GM18507 (cell line): ENCODE measurements at regions not wholly inside any gene's neighbourhood (a gene's known extent, or its start where the extent isn't known, plus 50 kb on each side); places are given as distances from the start of the nearest gene placed in this dataset.
A peak's percentile ranks its signal among the peaks of the same experiment; 100 is the strongest.

Experiments used
- DNase-seq: peaks from one replicate; pipeline ENCODE4 v3.0.0; 2011; ENCODE audit warnings: low read depth; ENCODE audit not compliant: insufficient read length; ENCODE audit errors: extremely low spot score
- FAIRE-seq: peaks from 2 replicates; lab custom pipeline; 2011; peaks lifted over from hg19 to GRCh38; lab: Jason Lieb, UNC

DNA sequence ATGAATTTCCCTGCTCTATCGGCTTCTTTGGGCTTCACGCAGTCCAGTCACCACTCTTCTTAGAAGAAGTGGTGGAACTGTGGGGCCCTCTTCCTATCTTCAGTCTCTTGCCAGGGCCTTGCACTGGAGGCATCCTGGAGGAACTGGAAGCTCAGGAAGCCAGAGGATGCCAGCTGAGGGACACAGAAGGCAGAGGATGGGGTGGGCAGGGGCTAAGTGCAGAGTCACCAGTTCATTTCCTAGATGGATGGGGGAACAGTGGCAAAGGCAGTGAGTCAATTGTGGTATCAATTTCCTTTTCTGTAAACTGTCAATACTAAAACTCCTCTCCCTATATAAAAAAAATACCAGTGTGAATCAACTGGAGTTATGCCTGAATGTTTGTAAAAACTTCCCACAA is 419.7 kb downstream of the KLF12 start:
- FAIRE-seq: no peak
- DNase-seq: no peak

DNA sequence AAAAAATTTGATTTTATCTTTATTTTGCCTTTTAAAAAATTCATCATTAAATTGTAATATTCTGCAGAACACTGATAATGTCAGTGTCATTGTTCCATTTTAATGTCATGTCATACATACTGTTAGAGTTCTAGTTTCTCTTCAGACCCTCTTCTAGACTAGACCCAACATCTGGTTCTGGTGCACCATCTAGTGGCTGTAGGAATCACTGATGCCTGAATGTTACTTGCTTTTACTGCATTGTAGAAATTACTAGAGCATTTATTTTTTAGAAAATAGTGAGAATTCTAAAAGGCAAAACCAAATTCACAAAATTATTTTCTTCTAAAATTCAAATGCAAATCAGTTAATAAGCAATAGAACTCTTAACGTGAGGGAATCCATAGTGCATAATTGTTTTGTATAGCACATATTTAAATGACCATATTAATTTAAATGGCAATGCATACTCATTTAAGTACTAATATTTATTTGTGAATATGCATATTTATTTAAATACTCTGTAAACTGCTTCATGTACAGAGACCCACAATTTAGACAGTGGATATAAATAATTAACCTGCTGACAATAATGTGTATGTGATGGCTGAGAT is 425.7 kb downstream of the KLF12 start:
- DNase-seq: peak; percentile 22
- peak; percentile 79 for FAIRE-seq

DNA sequence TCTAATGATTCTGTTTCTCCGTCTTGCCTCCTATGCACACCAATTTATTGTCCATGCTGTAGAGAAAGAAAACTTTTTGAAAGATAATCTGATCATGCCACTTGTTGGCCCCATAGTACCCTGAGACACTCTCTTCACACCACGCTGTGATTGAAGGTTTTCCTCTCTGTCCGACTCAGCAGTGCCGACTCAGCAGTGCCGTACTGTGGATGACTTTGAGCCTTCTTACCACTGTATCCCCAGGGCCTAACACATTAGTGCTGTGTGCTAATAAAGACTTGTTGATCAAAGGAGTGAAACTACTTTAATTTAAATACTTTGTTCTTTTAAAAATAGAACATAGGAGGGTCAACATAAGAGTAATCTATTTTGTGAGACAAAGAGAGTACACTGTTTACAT is 429.6 kb downstream of the KLF12 start:
- DNase-seq: no peak
- FAIRE-seq: no peak

DNA sequence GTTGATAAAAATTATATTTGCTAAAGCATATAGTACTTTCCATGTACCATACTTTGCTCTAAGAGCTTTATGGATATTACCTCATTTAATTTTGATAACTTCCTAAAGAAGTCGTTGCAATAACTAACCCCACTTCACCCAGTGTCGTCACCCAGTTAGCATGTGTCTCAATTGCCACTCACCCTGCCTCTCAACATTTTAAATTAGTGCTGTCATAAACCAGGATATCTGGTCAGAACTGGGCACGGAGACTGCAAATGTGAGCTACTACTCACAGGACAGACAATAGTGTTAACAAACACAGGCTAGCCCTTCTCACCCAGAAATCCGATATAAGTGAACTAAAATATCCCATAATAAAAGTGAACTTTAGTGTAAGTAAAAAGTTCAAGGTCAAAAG is 430.6 kb downstream of the KLF12 start:
- FAIRE-seq (no peak), DNase-seq (no peak)

DNA sequence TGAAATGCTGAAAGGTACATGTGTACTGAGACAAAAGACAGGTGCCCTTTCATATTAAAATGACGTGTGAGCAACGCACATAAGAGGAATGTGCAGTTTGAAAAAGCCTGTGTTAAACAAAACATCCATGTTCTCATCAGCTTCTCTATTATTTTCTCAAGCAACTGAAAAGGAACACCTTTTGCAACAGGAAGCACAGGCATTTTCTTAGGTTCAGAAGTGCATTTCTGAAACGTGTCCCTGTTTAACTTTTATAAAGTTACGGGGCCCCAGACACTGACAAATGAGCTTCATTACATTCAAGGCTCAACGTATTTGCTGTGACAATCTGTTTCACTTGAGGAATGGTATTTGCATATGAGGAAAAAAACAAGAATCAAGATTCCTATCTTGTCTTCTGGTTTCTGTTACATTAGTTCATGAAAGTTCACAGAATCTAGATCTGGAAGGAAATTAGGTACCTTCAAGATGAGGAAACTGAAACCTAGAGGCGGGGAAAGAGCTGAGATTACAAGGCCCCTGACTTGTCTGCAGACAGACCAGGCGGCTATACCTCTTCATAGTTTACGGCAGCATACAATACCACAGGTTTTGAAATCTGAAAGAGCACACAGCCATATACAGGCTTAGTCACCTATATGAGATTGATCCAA is 431.7 kb downstream of the KLF12 start:
- DNase-seq (no peak), FAIRE-seq (peak; percentile 35)

DNA sequence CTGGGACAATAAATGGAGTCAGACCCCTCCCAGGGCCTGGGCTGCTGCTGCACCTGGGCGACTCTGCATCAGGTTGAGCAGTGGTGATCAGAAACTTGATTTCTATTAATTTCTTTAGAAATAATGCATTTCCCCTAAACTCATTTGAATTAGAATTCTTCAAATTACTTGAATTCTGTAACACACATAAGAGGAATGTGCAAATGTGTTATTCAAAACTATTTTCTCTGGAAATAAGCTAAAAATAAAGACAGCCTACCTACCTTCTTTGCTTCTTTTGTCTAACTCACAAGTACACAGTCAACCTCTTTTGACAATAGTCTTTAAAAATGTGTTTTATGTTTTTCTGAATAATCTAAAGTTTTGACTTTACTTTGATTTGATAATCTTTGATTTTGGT is 433.0 kb downstream of the KLF12 start:
- no peak for FAIRE-seq
- DNase-seq: no peak

DNA sequence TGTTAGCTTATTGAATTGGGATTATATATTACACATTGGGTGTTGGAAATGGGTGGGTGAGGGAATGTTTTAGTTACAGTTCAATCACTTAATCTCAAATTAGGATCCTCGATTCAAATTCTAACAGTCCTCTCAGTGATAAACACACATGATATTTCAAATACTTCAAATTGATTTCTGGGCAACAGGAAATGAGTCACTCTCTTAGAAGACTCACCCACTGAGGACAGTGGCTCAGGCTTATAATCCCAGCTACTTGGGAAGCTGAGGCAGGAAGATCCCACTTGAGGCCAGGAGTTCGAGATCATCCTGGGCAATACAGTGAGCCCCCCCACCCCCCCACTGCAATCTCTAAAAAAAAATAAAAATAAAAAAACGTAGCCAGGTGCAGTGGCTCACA is 435.3 kb downstream of the KLF12 start:
- FAIRE-seq: no peak
- DNase-seq: no peak

DNA sequence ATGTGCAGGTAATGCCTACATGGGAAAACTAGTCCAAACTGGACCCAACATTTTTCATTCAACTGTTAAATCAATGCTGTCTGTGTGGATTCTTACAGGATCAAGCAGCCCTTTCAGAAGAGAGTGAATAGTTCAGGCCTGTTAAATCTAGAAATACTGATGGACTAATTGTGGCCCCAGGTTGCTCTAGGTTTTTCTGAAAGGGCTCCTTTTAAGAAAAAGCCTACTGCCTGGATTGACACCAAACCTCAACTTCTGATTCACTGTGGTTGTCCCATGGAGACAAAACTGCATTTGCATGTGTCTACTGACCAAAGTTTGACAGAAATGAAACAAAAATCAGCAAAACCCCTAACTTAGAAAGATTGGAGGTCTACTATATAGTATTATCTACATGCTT is 437.0 kb downstream of the KLF12 start:
- no peak for FAIRE-seq

DNA sequence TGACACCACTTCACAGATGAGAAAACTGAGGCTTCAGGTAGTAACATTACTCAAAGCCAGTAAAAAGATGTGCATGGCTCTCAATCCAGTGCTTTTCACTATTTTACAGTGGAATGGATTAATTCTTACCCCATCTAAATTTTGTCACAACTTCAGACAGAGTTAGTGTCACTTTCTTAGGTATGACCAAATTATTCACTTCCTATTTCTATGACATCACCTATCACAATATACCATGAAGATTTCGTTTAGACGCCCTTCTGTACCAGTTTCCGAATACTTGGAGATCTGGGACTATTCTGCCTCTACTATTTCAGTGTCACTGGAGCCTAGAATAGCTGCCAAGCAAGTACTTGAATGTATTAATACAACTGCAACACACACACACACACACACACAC is 437.5 kb downstream of the KLF12 start:
- no peak for FAIRE-seq

More for the DNA sequence above, 437.0 kb downstream of the KLF12 start:
- no peak for DNase-seq

DNA sequence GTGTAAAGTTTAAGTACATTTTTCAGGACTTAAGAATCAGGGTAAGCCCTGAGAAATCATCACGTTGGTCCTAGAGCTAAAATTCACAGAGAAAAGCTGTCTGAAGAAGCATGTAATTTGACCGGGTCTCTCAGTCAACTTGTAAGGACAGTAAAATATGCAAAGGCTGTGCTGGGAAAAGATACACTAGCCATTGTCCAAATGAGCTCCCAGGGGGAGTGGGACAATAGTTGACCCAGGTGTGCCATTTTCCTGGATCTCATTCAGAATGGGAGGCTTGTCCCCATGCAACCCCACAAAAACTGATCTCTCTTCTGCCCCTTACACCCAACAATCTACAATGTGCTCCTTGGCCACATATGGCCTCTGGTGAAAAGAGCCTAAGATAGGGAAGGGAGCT is 437.9 kb downstream of the KLF12 start:
- FAIRE-seq: no peak
- no peak for DNase-seq

More for the DNA sequence above, 437.5 kb downstream of the KLF12 start:
- DNase-seq: no peak

DNA sequence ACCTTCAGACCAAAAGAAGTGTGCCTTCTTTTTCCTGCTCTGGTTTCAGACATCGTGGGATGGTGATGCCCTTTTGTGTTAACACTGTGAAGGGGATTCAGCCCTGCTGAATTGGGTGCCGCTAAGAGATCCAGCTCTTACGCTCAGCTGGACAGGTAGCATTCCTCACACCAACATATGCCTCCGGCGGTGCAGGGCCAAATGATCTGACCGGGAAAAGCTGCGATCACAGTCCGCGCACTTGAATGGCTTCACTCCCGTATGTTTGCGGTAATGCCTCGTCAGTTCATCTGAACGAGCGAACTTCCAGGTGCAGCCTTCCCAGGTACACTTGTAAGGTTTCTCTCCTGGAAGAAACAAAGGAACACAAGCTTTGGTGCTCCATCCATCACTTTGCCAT is 438.9 kb downstream of the KLF12 start:
- no peak for FAIRE-seq
- DNase-seq: no peak

DNA sequence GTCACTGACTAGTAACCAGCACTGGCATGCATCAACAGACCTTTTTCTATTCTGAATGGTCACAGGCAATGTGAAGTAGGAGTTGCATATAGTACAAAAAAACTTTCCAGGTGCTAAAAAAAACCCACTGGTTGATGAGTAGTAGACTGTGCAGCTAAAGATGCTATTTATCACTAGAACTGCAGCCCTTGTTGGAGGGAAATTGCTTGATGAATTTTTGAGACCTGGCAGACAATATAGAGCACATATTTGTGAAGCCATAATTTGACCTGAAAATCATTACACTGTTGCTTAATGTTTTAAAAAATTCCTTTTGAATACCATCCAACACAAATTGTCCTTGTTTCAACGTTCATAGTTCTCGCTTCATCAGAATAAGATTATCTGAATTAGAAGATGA is 441.0 kb downstream of the KLF12 start:
- DNase-seq: no peak
- FAIRE-seq: no peak

DNA sequence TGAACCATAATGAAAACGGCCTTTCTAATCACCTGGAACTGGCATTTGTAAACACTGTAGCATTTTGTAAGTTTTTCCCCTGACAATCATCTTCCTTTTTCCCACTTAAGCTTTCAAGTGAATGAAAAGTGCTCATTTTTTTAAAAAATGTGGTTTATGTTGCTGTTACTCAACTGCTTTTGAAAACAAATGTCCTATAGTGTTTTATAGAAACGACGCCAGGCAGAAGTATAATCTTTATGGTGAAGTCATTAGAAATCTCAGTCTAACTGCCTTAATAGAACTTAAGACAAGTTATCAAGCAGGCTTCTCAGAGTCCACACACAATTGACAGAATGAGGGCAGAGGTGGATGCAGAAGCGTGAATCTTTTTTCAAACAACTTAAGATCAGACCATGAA is 442.3 kb downstream of the KLF12 start:
- DNase-seq (no peak), FAIRE-seq (no peak)

DNA sequence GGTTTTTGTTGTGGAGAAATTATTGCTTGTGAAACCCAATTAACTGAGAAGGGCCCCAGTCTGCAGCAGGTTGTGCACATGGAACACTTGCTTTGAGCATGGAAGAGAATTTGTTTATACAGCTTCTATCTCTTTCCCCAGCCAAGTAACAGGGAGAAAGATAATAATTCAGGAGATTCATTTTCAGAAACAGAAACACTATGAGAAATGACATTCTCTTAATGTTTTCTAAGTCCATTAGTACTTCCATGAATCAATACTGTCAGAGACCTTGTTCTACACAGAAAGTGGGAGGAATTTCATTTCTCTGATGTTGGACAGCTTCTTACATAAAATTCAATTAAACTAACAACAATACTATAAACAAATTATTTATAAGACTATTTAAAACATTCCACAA is 446.3 kb downstream of the KLF12 start:
- DNase-seq (no peak), FAIRE-seq (no peak)

DNA sequence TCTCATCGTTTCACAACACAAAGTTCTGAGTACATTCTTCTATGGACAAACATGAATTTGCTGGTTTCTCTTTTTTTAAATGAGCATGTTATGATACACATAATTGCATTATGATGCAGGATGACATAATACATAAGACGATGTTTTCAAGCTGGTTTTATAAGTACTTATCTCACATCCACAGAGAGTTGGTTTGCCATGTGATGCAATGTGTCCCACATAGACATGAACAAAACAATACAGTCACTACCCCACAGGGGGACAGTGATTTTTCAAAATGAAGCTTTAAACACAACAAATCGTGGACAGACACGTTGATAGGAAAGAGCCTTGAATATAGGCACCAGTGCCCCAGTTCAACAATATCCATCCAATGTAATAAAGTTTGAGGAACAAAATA is 447.1 kb downstream of the KLF12 start:
- no peak for FAIRE-seq
- no peak for DNase-seq

DNA sequence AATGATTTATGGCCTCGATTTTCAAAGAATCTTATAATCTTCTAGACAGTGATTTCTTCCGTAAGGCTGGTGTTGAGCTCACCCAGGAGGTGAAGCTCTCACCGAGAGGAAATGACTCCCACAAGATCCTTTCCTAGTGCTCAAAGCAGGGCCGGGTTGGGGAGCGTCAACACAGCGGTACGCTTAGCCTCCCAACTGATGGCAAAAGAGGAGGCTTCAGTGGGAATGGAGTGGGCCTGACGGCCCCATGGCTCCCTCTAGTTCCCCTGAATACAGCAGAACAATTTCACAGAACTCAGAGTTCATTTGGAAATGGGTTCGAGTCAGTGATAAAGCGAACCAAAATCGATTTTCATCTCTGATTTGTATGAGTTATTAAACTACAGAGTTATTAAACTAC is 449.5 kb downstream of the KLF12 start:
- no peak for DNase-seq
- FAIRE-seq: no peak

DNA sequence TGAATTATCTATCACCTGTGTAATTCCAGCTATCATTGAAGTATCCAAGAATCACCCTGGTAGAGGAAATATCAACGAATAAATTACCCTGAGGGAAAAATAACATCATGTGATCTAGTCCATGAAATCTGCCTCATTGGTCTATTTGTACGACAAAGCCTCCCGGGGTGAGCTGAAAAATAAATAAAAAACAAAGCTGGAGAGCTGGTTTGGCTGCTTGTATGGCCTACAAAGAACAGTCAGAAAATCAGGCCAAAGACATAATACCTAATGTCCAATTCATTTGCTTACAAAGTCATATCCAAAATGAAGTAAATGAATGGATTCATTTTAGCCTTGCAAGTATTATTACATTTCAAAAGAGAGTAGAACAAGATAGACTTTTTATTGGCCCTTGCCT is 449.9 kb downstream of the KLF12 start:
- DNase-seq: no peak

DNA sequence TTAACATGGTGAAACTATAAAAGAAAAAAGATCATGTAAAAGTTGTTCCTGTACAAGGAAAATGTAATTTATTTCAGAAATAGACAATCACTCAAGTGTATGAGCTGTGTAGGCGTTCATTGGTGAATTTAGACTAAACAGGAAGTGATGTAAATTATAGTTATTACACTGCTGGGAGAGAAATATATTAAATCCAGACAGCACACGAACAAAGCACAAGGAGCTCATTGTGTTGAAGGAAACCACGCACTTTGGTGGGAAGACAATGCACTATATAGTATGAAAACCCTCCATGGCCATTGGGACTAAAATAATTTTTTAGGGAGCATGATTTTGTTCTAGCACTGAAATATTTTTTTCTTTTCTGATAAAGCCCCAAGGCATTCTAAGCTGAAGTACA is 450.5 kb downstream of the KLF12 start:
- FAIRE-seq (no peak), DNase-seq (no peak)

More for the DNA sequence above, 449.9 kb downstream of the KLF12 start:
- FAIRE-seq: no peak

DNA sequence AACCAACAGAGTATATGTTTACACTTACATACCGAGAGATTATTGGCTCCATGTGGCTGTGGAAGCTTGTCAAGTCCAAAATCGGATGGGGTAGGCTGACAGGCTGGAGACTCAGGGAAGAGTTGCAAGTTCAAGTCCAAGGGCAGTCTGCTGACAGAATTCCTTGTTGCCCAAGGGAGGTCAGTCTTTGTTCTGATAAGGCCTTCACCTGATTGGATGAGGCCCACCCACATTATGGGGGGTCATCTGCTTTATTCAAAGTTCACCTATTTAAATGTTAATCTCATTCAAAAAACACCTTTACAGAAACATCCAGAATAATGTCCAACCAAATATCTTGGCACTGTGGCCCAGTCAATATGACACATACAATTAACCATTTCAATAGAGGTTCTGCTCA is 452.4 kb downstream of the KLF12 start:
- DNase-seq: no peak
- no peak for FAIRE-seq

DNA sequence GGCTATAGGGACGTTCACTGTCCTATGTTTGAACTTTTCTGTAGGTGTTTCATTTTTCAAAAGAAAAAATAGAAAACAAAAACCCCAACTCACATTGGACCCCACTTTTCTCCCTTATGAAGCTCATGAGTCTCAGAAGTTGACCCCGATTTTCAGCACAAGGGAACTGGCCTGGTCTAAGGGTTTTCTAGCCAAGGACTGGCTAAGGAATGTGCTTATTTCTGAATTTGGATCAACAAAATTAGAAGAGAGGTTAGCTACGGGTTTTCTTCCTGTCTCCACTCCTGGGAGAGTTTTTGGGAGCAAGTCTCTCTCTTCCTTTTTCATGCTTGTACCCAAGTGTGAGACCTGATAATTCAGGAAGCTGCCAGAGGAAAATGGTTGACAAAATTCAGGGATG is 453.2 kb downstream of the KLF12 start:
- DNase-seq (no peak), FAIRE-seq (no peak)

DNA sequence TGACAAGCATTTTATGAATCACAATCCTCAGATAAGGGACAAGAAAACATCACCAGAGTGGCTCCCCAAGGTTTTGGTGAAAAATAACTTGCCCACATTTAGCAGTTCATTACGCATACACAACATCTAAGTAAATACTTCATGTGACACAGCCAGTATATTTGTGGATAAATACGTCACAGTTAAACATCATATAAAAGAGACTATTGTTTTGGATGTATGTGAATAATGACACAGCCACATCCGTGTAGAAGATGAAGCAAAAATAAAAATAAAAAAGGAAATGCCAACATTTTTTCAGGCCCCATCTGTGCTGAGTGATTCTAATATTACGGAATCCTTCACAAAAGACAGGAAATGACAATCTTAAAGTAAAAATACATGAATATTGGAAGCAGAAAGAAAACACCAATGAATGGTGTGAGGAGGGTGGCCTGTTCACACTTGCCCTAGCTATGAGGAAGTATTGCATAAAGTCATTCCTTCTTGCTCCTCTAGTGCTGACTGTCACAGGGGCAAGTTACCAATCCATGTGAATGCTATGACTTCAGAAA is 457.1 kb downstream of the KLF12 start:
- DNase-seq: no peak
- FAIRE-seq: no peak
